ENCODE measurements at regions not wholly inside any gene's neighbourhood (a gene's known extent, or its start where the extent isn't known, plus 50 kb on each side); places are given as distances from the start of the nearest gene placed in this dataset.

- no peak overlapping the region for H3K4me3 ChIP-seq
- H3K27ac ChIP-seq (ENCODE audit: control insufficient read depth, insufficient read depth), result no peak overlapping the region
- TF ChIP-seq MLLT1 (IDR thresholded peaks at IDR 0.05) (no peak), SIN3A (IDR thresholded peaks at IDR 0.05; ENCODE audit: low read depth, low read length) (no peak), TCF7 (IDR thresholded peaks at IDR 0.05; ENCODE audit: borderline replicate concordance) (no peak)
- intact Hi-C loops (cut with micrococcal nuclease; ENCODE audit: unreplicated experiment), result no loop called here
- H3K79me2 ChIP-seq (ENCODE audit: control insufficient read depth, insufficient read depth, low read length), result no peaks in the 10 kb centered on the region
- DNase-seq (ENCODE audit: low read depth, low spot score), result no peak
- in situ Hi-C loops (cut with MboI), result no loop called here
- no peaks in the 10 kb centered on the region; a peak in 2 of 4 replicates for H3K27me3 ChIP-seq (replicated peaks in 1 of 2; ENCODE audit: control insufficient read depth in 2 of 2, insufficient read depth in 2 of 2, low read length in 1 of 2)
- ChIA-PET POLR2A (no interaction called here), SMC1A (ENCODE audit: uncharacterized antibody, unreplicated experiment) (interaction anchor here (1.3 kb wide), 1 partner anchor 15 kb away, joined by 4 read pairs; no protein-coding TSS in a partner anchor), RAD21 (ENCODE audit: unreplicated experiment) (no interaction called here), CTCF (interaction anchor here (0.6 kb wide), 1 partner anchor 14 kb away, joined by 3 read pairs; no protein-coding TSS in a partner anchor)
- BruUV-seq (replicated peaks), result no TSS peak
- H3K36me3 ChIP-seq (ENCODE audit: control insufficient read depth in 2 of 2, insufficient read depth in 2 of 2, low read length in 1 of 2), result no peaks in the 10 kb centered on the region
- no peak overlapping the region for H3K9ac ChIP-seq (ENCODE audit: control insufficient read depth, insufficient read depth, low read length)
- ATAC-seq, result no peak
- no peak overlapping the region for H3K4me2 ChIP-seq (ENCODE audit: control insufficient read depth, insufficient read depth)
- FAIRE-seq, result no peak
- no peaks in the 10 kb centered on the region for H4K20me1 ChIP-seq (ENCODE audit: control insufficient read depth, insufficient read depth)
- H3K9me3 ChIP-seq (replicated peaks; ENCODE audit: control insufficient read depth, insufficient read depth, low read length), result no peaks in the 10 kb centered on the region
- H2AFZ ChIP-seq (ENCODE audit: control insufficient read depth, low read depth, low read length), result no peak overlapping the region
- no peaks in the 10 kb centered on the region for H3K4me1 ChIP-seq (ENCODE audit: control insufficient read depth, insufficient read depth, low read length)
Observed at GRCh38 chr18:34956663-34957062, 84.5 kb upstream of the MAPRE2 start.

- Histone ChIP-seq H3K27me3 (replicated peaks in 1 of 2; ENCODE audit: control insufficient read depth in 2 of 2, insufficient read depth in 2 of 2, low read length in 1 of 2) (no peaks in the 10 kb centered on the region; a peak in 2 of 4 replicates), H3K36me3 (ENCODE audit: control insufficient read depth in 2 of 2, insufficient read depth in 2 of 2, low read length in 1 of 2) (no peaks in the 10 kb centered on the region), H3K4me3 (no peak overlapping the region), H3K9ac (ENCODE audit: control insufficient read depth, insufficient read depth, low read length) (no peak overlapping the region), H3K4me2 (ENCODE audit: control insufficient read depth, insufficient read depth) (no peak overlapping the region), H3K27ac (ENCODE audit: control insufficient read depth, insufficient read depth) (no peak overlapping the region), H3K9me3 (replicated peaks; ENCODE audit: control insufficient read depth, insufficient read depth, low read length) (no peaks in the 10 kb centered on the region), H3K4me1 (ENCODE audit: control insufficient read depth, insufficient read depth, low read length) (no peaks in the 10 kb centered on the region), H4K20me1 (ENCODE audit: control insufficient read depth, insufficient read depth) (no peaks in the 10 kb centered on the region), H2AFZ (ENCODE audit: control insufficient read depth, low read depth, low read length) (no peak overlapping the region), H3K79me2 (ENCODE audit: control insufficient read depth, insufficient read depth, low read length) (no peaks in the 10 kb centered on the region)
- FAIRE-seq (no peak), DNase-seq (ENCODE audit: low read depth, low spot score) (no peak), ATAC-seq (no peak)
- CTCF ChIA-PET, result no interaction called here
- intact Hi-C loops (cut with micrococcal nuclease; ENCODE audit: unreplicated experiment) (no loop called here), in situ Hi-C loops (cut with MboI) (no loop called here)
- WGBS (ENCODE audit: insufficient coverage, insufficient replicate concordance, low lambda C conversion rate, missing lambda C conversion rate), result 38% methylated on average over 3 of the region's 3 CpGs
- TF ChIP-seq ZNF217 (IDR thresholded peaks at IDR 0.05) (no peak), BACH1 (IDR thresholded peaks at IDR 0.05; ENCODE audit: borderline replicate concordance) (no peak), ETV6 (conservative IDR thresholded peaks at IDR 0.05 in 1 of 2, IDR thresholded peaks at IDR 0.05 in 1 of 2; ENCODE audit: borderline replicate concordance in 1 of 2, low read depth in 1 of 2) (no peak), MTA2 (IDR thresholded peaks at IDR 0.05; ENCODE audit: low read depth) (no peak), RB1 (IDR thresholded peaks at IDR 0.05; ENCODE audit: borderline replicate concordance) (no peak), ZNF622 (IDR thresholded peaks at IDR 0.05) (no peak), BMI1 (IDR thresholded peaks at IDR 0.05; ENCODE audit: borderline replicate concordance) (no peak), YY1 (IDR thresholded peaks at IDR 0.05; ENCODE audit: low read depth, low read length) (no peak), USF1 (IDR thresholded peaks at IDR 0.05; ENCODE audit: borderline replicate concordance, extremely low read length, insufficient read depth, low read depth, low read length) (no peak), BCL3 (IDR thresholded peaks at IDR 0.05; ENCODE audit: borderline replicate concordance, insufficient read depth, low read depth, low read length, poor library complexity, severe bottlenecking) (no peak), NR2F1 (conservative IDR thresholded peaks at IDR 0.05) (no peak)
- BruUV-seq (replicated peaks), result no TSS peak
- POLR2A ChIA-PET, result no interaction called here
- RAD21 ChIA-PET (ENCODE audit: unreplicated experiment), result no interaction called here
- SMC1A ChIA-PET (ENCODE audit: uncharacterized antibody, unreplicated experiment), result interaction anchor here (1.3 kb wide), 1 partner anchor 14 kb away, joined by 4 read pairs; no protein-coding TSS in a partner anchor
Observed at GRCh38 chr18:34957119-34957863, 83.9 kb upstream of the MAPRE2 start.
